BJ (cell line): ENCODE measurements at regions not wholly inside any gene's neighbourhood (a gene's known extent, or its start where the extent isn't known, plus 50 kb on each side); places are given as distances from the start of the nearest gene placed in this dataset.
"Not testable (repeated sequence)": the region's sequence is repeated elsewhere in the genome, so short reads cannot be mapped to it uniquely, and the experiment has no call there.

Experiments used
- CTCF ChIA-PET: fragments of 350-600 bp; formaldehyde crosslinking; extraction: SDS; loops from one replicate; lab custom pipeline; 2021; ENCODE audit warnings: antibody characterized with exemption, inconsistent platforms; lab: Yijun Ruan, JAX
- POLR2A ChIA-PET: fragments of 300-600 bp; sonication (Branson Sonifier 250); formaldehyde crosslinking; extraction: SDS; loops from one replicate; lab custom pipeline; 2021; ENCODE audit warnings: antibody characterized with exemption; lab: Charles Lee
- DNase-seq: peaks from one replicate; pipeline ENCODE4 v3.0.0-alpha.2; 2011; ENCODE audit warnings: low read depth
- H3K27me3 ChIP-seq: 2 replicates; pipeline ENCODE4 v1.6.0; 2011; ENCODE audit warnings: low read length; ENCODE audit not compliant: control insufficient read depth, insufficient read depth
- H3K36me3 ChIP-seq: 2 replicates; pipeline ENCODE4 v1.5.1; 2011; ENCODE audit warnings: low read length; ENCODE audit not compliant: control insufficient read depth, insufficient read depth
- H3K4me3 ChIP-seq: 2 replicates; pipeline ENCODE4 v1.5.1; 2011; ENCODE audit warnings: low read depth, mild to moderate bottlenecking, control low read depth, low read length
- TF ChIP-seq, protein P1 (sequence below): IDR thresholded peaks from 2 replicates; pipeline ENCODE4 v1.5.1; 2011; ENCODE audit warnings: low read depth, mild to moderate bottlenecking, control low read depth, inconsistent platforms, low read length, moderate library complexity; ENCODE audit not compliant: insufficient read depth

DNA sequence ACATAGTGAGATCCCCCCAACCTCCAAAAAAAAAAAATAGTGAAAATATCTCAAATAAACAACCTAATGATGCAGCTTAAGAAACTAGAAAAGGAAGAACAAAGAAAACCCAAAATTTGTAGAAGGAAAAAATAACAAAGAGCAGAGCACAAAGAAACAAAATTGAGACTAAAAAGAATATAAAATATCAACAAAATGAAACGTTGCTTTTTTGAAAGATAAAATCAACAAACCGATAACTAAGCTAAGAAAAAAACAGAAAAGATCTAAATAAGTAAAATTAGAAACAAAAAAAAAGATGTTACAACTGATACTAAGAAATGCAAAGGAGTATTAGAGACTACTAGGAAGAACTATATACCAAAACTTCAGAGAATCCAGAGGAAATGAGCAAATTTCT lies 139.3 kb upstream of the PALMD start:
- Histone ChIP-seq H3K27me3 (no peaks in the 10 kb centered on the region), H3K4me3 (no peak overlapping the region), H3K36me3 (no peaks in the 10 kb centered on the region)
- ChIA-PET CTCF (interaction anchor here (0.7 kb wide), 1 partner anchor 264 kb away, joined by 3 read pairs; no protein-coding TSS in a partner anchor), POLR2A (no interaction called here)
- DNase-seq, result no peak
- TF ChIP-seq, protein P1, sequence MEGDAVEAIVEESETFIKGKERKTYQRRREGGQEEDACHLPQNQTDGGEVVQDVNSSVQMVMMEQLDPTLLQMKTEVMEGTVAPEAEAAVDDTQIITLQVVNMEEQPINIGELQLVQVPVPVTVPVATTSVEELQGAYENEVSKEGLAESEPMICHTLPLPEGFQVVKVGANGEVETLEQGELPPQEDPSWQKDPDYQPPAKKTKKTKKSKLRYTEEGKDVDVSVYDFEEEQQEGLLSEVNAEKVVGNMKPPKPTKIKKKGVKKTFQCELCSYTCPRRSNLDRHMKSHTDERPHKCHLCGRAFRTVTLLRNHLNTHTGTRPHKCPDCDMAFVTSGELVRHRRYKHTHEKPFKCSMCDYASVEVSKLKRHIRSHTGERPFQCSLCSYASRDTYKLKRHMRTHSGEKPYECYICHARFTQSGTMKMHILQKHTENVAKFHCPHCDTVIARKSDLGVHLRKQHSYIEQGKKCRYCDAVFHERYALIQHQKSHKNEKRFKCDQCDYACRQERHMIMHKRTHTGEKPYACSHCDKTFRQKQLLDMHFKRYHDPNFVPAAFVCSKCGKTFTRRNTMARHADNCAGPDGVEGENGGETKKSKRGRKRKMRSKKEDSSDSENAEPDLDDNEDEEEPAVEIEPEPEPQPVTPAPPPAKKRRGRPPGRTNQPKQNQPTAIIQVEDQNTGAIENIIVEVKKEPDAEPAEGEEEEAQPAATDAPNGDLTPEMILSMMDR, result no peak

DNA sequence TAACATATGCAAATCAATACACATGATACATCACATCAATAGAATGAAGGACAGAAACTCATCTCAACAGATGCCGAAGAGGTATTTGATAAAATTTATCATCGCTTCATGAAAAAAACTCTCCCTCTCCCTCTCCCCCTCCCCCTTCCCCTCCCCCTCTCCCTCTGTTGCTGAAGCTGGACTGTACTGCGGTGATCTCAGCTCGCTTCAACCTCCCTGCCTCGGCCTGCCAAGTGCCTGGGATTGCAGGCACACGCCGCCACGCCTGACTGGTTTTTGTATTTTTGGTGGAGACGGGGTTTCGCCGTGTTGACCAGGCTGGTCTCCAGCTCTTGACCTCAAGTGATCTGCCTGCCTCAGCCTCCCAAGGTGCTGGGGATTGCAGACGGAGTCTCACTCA lies 138.5 kb upstream of the PALMD start:
- POLR2A ChIA-PET, H3K27me3 ChIP-seq, H3K36me3 ChIP-seq, H3K4me3 ChIP-seq, DNase-seq, CTCF ChIA-PET: not testable (repeated sequence)

DNA sequence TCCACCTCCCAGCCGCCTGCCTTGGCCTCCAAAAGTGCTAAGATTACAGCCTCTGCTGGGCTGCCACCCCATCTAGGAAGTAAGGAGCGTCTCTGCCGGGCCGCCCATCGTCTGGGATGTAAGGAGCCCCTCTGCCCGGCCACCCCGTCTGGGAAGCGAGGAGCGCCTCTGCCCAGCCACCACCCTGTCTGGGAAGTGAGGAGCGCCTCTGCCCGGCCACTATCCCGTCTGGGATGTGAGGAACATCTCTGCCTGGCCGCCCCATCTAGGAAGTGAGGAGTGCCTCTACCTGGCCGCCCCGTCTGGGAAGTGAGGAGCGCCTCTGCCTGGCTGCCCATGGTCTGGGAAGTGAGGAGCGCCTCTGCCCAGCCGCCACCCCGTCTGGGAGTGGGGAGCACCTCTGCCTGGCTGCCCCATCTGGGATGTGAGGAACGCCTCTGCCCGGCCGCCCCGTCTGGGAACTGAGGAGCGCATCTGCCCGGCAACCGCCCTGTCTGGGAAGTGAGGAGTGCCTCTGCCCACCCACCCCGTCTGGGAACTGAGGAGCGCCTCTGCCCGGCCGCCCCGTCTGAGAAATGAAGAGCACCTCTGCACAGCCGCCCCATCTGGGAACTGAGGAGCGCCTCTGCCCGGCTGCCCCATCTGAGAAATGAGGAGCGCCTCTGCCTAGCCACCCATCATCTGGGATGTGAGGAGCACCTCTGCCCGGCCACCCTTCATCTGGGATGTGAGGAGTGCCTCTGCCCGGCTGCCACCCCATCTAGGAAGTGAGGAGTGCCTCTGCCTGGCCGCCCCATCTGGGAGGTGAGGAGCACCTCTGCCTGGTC lies 137.8 kb upstream of the PALMD start:
- ChIA-PET POLR2A (no interaction called here), CTCF (no interaction called here)
- Histone ChIP-seq H3K27me3 (no peaks in the 10 kb centered on the region), H3K36me3 (no peaks in the 10 kb centered on the region), H3K4me3 (no peak overlapping the region)
- TF ChIP-seq, protein P1, result no peak
- no peak for DNase-seq

DNA sequence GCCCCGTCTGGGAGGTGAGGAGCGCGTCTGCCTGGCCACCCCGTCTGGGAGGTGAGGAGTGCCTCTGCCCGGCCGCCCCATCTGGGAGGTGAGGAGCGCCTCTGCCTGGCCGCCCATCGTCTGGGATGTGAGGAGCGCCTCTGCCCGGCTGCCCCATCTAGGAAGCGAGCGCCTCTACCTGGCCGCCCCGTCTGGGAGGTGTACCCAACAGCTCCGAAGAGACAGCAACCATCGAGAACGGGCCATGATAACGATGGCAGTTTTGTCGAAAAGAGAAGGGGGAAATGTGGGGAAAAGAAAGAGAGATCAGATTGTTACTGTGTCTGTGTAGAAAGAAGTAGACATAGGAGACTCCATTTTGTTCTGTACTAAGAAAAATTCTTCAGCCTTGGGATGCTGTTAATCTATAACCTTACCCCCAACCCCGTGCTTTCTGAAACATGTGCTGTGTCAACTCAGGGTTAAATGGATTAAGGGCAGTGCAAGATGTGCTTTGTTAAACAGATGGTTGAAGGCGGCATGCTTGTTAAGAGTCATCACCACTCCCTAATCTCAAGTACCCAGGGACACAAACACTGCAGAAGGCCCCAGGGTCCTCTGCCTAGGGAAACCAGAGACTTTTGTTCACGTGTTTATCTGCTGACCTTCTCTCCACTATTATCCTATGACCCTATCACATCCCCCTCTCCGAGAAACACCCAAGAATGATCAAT lies 137.0 kb upstream of the PALMD start:
- H3K4me3 ChIP-seq, POLR2A ChIA-PET, H3K27me3 ChIP-seq, H3K36me3 ChIP-seq, DNase-seq, CTCF ChIA-PET: not testable (repeated sequence)

DNA sequence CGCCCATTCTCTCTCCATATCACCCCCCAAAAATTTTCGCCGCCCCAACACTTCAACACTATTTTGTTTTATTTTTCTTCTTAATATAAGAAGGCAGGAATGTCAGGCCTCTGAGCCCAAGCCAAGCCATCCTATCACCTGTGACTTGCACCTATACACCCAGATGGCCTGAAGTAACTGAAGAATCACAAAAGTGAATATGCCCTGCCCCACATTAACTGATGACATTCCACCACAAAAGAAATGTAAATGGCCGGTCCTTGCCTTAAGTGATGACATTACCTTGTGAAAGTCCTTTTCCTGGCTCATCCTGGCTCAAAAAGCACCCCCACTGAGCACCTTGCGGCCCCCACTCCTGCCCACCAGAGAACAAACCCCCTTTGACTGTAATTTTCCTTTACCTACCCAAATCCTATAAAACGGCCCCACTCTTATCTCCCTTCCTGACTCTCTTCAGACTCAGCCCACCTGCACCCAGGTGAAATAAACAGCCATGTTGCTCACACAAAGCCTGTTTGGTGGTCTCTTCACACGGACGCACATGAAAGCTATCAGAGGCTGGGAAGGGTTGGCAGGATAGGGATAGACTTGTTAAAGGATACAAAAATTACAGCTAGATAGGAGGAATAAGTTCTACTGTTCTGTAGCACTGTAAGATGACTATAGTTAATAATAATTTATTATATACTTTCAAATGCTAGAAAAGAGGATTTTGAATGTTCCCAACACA lies 130.9 kb upstream of the PALMD start:
- H3K36me3 ChIP-seq, H3K27me3 ChIP-seq, H3K4me3 ChIP-seq, CTCF ChIA-PET, POLR2A ChIA-PET, DNase-seq: not testable (repeated sequence)

DNA sequence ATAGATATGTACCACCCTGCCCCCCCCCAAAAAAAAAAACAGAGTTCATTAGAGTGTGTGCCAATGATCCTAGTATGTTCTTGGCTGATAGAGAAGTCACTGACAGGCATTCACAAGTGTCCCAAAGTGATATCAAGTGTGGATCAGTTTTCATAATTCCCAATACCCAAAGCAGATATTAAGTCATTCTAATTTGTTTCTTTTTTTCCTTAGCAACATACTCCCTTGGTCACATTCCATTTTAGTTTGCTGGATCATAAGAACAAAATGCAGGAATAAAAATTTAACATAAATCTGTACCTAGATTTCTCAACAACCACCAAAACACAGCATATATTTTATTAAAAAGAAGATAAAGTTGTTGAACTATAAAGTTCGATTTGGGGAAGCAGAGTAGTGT lies 129.8 kb upstream of the PALMD start:
- ChIA-PET POLR2A (no interaction called here), CTCF (no interaction called here)
- H3K4me3 ChIP-seq, result no peak overlapping the region
- no peak for DNase-seq
- TF ChIP-seq, protein P1, result no peak
- H3K27me3 ChIP-seq, result no peaks in the 10 kb centered on the region
- H3K36me3 ChIP-seq, result no peaks in the 10 kb centered on the region
